Pancreas (tissue), 10 donors: ENCODE measurements at regions not wholly inside any gene's neighbourhood (a gene's known extent, or its start where the extent isn't known, plus 50 kb on each side); places are given as distances from the start of the nearest gene placed in this dataset.

ENCODE experiments used
- ATAC-seq, 4 donors: fragments of 200-7000 bp; cut with Tn5 transposase; one replicate each; pipeline versions ENCODE4 v1.8.0 to v1.9.1; 2020; ENCODE audit warnings: mild to moderate bottlenecking in 4 of 4, moderate library complexity in 4 of 4
- DNase-seq, 6 donors: peaks; one replicate each; pipeline ENCODE4 v3.0.0-alpha.2; 2020
- FAIRE-seq: peaks from 2 replicates; lab custom pipeline; 2012; peaks lifted over from hg19 to GRCh38; lab: Jason Lieb, UNC
- H3K27ac ChIP-seq, 4 donors: fragments of 200-600 bp; sonication (generic); 1 replicate in 3 of 4; 2 replicates in 1 of 4; pipeline versions ENCODE4 v1.5.0 to v1.8.0; 2020
- H3K27me3 ChIP-seq, 4 donors: fragments of 200-600 bp; one replicate each; pipeline ENCODE4 v1.8.0; 2021
- H3K36me3 ChIP-seq, 3 donors: fragments of 200-600 bp; sonication (generic) in 1 of 3; one replicate each; pipeline versions ENCODE4 v1.5.0 to v1.8.0; 2020 to 2021
- H3K4me1 ChIP-seq, 3 donors: fragments of 200-600 bp; one replicate each; pipeline ENCODE4 v1.8.0; 2021
- H3K4me3 ChIP-seq, 4 donors: fragments of 200-600 bp; sonication (generic) in 2 of 4; one replicate each; pipeline versions ENCODE4 v1.5.0 to v1.8.0; 2020 to 2021
- H3K9me3 ChIP-seq, 4 donors: fragments of 200-600 bp; one replicate each; pipeline ENCODE4 v1.8.0; 2021
- WGBS, 2 donors: extraction: QIAGEN DNeasy Blood & Tissue Kit; methylation state at CpG; one replicate each; pipeline ENCODE4 v1.1.7; 2013; 5-methylcytosine and 5-hydroxymethylcytosine counted together
- intact Hi-C, 3 donors: fragments of 100-400 bp; cut with DNase I; formaldehyde crosslinking; loops; one replicate each; pipeline versions ENCODE4 v1.11.1 to v1.14.2; 2022
- TF ChIP-seq, protein P1 (sequence below), 4 donors: fragments of 200-600 bp; sonication (generic) in 3 of 4; IDR thresholded peaks; one replicate each; pipeline versions ENCODE4 v1.5.0 to v1.8.0; 2021; ENCODE audit warnings: antibody characterized with exemption in 4 of 4
- donor health status: healthy with polysubstance abuse.
- donor health status: DM: no; HTN: no; CAD: no; lungs with moderate emphysema.
- donor health status: DM: no; HTN: no; CAD: no.
- donor health status: control.
- donor health status: control.
- donor health status: Bipolar disorder and iron deficiency.
- donor health status: DM: yes; HTN: yes; CAD: no.
- donor health status: DM: no; HTN: no; CAD: no.
- donor health status: DM: no; HTN: no; CAD: no.
- donor health status: DM: yes; HTN: yes; CAD: no.

DNA sequence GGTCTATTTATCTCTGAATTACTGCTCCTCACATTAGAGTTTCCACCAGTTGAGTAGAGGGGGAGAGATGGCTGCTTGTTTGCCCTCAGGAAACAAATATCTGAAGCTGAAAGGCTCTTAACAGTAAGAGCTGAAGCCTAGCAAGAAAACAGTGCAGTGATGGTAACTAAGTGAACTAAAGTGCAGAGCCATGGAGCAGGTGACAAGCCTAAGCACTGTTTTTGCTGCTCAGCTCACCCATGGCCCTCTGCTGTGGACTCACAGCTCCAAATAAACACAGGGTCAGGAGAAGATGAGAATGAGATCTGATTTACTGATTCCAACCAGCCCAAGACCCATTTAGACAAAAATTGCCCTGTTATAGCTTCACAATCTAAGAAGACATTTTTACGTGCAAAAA is 118.4 kb downstream of the ETAA1 start:
- no peak for FAIRE-seq
- DNase-seq = no peak
- Histone ChIP-seq H3K4me3 (no peak overlapping the region), H3K4me1 (no peaks in the 10 kb centered on the region), H3K27me3 (no peaks in the 10 kb centered on the region), H3K36me3 (no peaks in the 10 kb centered on the region), H3K9me3 (no peaks in the 10 kb centered on the region), H3K27ac (no peak overlapping the region)
- WGBS, 2 donors = 81 to 89% methylated on average over 1 of the region's 1 CpG
- TF ChIP-seq, protein P1, sequence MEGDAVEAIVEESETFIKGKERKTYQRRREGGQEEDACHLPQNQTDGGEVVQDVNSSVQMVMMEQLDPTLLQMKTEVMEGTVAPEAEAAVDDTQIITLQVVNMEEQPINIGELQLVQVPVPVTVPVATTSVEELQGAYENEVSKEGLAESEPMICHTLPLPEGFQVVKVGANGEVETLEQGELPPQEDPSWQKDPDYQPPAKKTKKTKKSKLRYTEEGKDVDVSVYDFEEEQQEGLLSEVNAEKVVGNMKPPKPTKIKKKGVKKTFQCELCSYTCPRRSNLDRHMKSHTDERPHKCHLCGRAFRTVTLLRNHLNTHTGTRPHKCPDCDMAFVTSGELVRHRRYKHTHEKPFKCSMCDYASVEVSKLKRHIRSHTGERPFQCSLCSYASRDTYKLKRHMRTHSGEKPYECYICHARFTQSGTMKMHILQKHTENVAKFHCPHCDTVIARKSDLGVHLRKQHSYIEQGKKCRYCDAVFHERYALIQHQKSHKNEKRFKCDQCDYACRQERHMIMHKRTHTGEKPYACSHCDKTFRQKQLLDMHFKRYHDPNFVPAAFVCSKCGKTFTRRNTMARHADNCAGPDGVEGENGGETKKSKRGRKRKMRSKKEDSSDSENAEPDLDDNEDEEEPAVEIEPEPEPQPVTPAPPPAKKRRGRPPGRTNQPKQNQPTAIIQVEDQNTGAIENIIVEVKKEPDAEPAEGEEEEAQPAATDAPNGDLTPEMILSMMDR (IDR thresholded peaks at IDR 0.05) = no peak
- peak in 1 of 4 donors; percentile 31 for ATAC-seq
- intact Hi-C loops = no loop called here

DNA sequence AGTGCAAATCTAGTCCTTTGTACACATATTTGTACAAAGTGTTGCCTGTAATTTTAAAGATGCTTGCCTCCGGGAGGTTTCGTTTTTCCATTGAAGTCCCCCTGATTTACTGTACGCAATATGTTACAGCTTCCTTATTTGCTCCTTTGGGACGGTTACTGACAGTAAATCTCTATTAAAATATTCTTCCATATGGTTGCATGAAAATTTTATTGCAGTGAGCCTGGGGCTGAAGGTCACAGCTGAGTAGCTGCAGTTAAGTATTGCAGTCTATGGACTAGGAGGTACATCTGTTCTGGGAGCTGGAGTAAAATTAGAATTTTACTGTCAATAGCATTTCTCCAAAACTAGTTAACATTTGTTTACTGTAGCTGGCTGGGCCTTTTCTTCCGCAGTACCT is 119.2 kb downstream of the ETAA1 start:
- no peaks in the 10 kb centered on the region for H3K27me3 ChIP-seq
- H3K36me3 ChIP-seq = no peaks in the 10 kb centered on the region
- TF ChIP-seq, protein P1 (IDR thresholded peaks at IDR 0.05) = no peak
- no peak for FAIRE-seq
- WGBS, 2 donors = 70 to 80% methylated on average over 5 of the region's 5 CpGs
- H3K9me3 ChIP-seq = no peaks in the 10 kb centered on the region
- no peak overlapping the region for H3K4me3 ChIP-seq
- ATAC-seq = no peak
- intact Hi-C loops = no loop called here
- H3K4me1 ChIP-seq = no peaks in the 10 kb centered on the region
- no peak overlapping the region for H3K27ac ChIP-seq
- no peak for DNase-seq

DNA sequence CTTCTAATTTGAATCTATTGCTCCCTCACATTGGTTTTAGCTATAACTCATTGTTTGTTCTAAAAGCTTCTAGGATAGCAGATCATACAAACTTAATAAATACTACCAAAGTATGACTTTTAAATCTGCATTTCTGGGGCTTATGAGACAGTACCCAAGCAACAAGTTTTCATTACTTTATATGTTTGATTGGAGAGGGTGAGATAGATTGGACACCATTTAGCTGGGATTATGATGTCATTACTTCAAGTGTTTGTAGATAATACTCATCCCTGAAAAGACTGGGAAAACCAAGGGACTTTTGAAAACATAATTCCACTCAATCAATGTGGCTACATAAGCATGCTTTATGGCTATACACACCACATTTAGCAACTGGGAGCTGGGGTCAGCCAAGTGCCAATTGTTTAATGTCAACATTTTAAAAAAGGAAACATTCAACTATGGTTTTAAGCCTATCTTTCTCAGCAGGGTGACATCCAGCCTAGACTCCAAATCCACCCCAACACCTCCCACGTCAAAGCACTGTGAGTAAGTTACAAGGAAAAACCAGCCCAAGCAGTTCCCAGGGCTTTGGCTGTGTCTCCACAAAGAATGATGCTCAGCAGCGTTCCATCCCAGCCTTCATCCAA is 119.9 kb downstream of the ETAA1 start:
- Histone ChIP-seq H3K27ac (no peak overlapping the region), H3K36me3 (no peaks in the 10 kb centered on the region), H3K9me3 (no peaks in the 10 kb centered on the region), H3K4me1 (no peaks in the 10 kb centered on the region), H3K4me3 (no peak overlapping the region), H3K27me3 (no peaks in the 10 kb centered on the region)
- ATAC-seq (peak in 2 of 4 donors; percentile 53 to 61), FAIRE-seq (no peak), DNase-seq (no peak)
- TF ChIP-seq, protein P1 (IDR thresholded peaks at IDR 0.05) = no peak
- intact Hi-C loops = no loop called here
- 76 to 78% methylated on average over 2 of the region's 2 CpGs for WGBS, 2 donors

DNA sequence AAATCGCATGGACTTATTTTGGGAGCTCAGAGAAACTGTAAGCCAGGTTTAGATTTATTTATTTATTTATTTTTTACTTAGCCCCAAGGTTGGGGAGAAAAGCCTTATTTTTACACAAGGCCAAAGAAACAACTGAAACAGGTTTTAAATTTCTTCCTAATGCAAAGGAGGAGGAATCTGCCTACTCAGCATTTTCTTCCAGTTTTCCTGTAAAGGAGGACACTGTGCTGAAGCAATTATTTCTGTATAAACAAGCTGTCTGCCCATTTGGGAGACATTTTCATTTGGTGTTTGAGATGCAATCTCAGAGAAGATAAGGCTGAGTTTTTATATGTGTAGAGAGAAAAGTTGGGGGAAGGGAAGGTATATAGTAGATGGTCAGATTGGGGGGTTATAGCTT is 125.0 kb downstream of the ETAA1 start:
- H3K36me3 ChIP-seq = no peaks in the 10 kb centered on the region
- WGBS, 2 donors = 97 to 100% methylated on average over 1 of the region's 1 CpG
- no peaks in the 10 kb centered on the region for H3K9me3 ChIP-seq
- no peaks in the 10 kb centered on the region for H3K4me1 ChIP-seq
- TF ChIP-seq, protein P1 (IDR thresholded peaks at IDR 0.05) = no peak
- DNase-seq = no peak
- no peaks in the 10 kb centered on the region for H3K27me3 ChIP-seq
- intact Hi-C loops = no loop called here
- no peak overlapping the region for H3K4me3 ChIP-seq
- FAIRE-seq = no peak
- no peak overlapping the region for H3K27ac ChIP-seq
- ATAC-seq = no peak

DNA sequence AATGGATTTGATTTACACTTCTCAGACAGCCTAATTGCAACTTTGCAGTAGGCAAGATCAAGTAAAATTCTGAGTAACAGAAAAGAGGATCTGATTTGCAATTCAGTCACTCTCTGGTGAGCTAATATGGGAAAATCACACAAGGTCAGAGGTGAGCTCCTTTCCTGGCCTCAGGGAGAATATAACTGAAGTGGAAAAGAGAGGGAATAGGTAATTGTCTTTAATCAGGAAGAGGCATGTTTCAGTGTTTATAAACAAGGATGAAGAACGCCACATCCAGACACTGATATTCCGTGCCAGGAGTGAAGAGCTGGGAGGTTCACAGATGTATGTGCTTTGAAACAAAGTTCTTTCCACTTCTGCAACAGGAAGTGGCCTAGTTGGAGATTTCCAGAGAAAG is 127.1 kb downstream of the ETAA1 start:
- H3K27me3 ChIP-seq = no peaks in the 10 kb centered on the region
- intact Hi-C loops = no loop called here
- no peaks in the 10 kb centered on the region for H3K9me3 ChIP-seq
- FAIRE-seq (no peak), DNase-seq (no peak), ATAC-seq (no peak)
- no peak overlapping the region for H3K4me3 ChIP-seq
- TF ChIP-seq, protein P1 (IDR thresholded peaks at IDR 0.05) = no peak
- no peaks in the 10 kb centered on the region for H3K4me1 ChIP-seq
- H3K27ac ChIP-seq = no peak overlapping the region
- 86 to 96% methylated on average over 2 of the region's 2 CpGs for WGBS, 2 donors
- no peaks in the 10 kb centered on the region for H3K36me3 ChIP-seq
